H9 (cell line): ENCODE measurements at regions not wholly inside any gene's neighbourhood (a gene's known extent, or its start where the extent isn't known, plus 50 kb on each side); places are given as distances from the start of the nearest gene placed in this dataset.

Source experiments
- DNase-seq: peaks from one replicate; pipeline ENCODE4 v3.0.0-alpha.2; 2017
- H2AFZ ChIP-seq: one replicate; pipeline ENCODE4 v1.6.1; 2013; ENCODE audit warnings: mild to moderate bottlenecking, low read length, control low read depth, moderate library complexity
- H2AK5ac ChIP-seq: 2 replicates; pipeline ENCODE4 v1.6.1; 2013; ENCODE audit warnings: low read length, control low read depth, mixed read lengths; ENCODE audit not compliant: insufficient read length
- H2BK120ac ChIP-seq: one replicate; pipeline ENCODE4 v1.6.1; 2013; ENCODE audit warnings: low read depth, mild to moderate bottlenecking, low read length, control low read depth, inconsistent platforms; ENCODE audit not compliant: poor library complexity, severe bottlenecking
- H2BK12ac ChIP-seq: 2 replicates; pipeline ENCODE4 v1.6.1; 2013; ENCODE audit warnings: low read length, control low read depth, mixed read lengths, low read depth; ENCODE audit not compliant: insufficient read length
- H2BK15ac ChIP-seq: 2 replicates; pipeline ENCODE4 v1.6.1; 2013; ENCODE audit warnings: low read depth, low read length, control low read depth
- H2BK20ac ChIP-seq: one replicate; pipeline ENCODE4 v1.6.1; 2013; ENCODE audit warnings: low read depth, mild to moderate bottlenecking, low read length, control low read depth, inconsistent platforms; ENCODE audit not compliant: poor library complexity, severe bottlenecking
- H2BK5ac ChIP-seq: 2 replicates; pipeline ENCODE4 v1.6.1; 2013; ENCODE audit warnings: low read length, control low read depth, mixed read lengths; ENCODE audit not compliant: insufficient read length
- H3K14ac ChIP-seq: 2 replicates; pipeline ENCODE4 v1.6.1; 2013; ENCODE audit warnings: low read length, control low read depth; ENCODE audit not compliant: insufficient read depth
- H3K18ac ChIP-seq: 2 replicates; pipeline ENCODE4 v1.6.1; 2013; ENCODE audit warnings: low read depth, mild to moderate bottlenecking, mixed read lengths, low read length, control low read depth; ENCODE audit not compliant: insufficient read length
- H3K23ac ChIP-seq: 2 replicates; pipeline ENCODE4 v1.6.1; 2013; ENCODE audit warnings: low read length, control low read depth, mixed read lengths, low read depth; ENCODE audit not compliant: insufficient read length
- H3K23me2 ChIP-seq: 2 replicates; pipeline ENCODE4 v1.6.1; 2013; ENCODE audit warnings: low read depth, mild to moderate bottlenecking, mixed read lengths, low read length, control low read depth; ENCODE audit not compliant: insufficient read length, poor library complexity, severe bottlenecking
- H3K27ac ChIP-seq: 2 replicates; pipeline ENCODE4 v1.5.1; 2013; ENCODE audit warnings: low read length, control low read depth, mixed read lengths, low read depth; ENCODE audit not compliant: insufficient read length
- H3K27me3 ChIP-seq: 2 replicates; pipeline ENCODE4 v1.6.1; 2013; ENCODE audit warnings: low read length, control low read depth, inconsistent platforms; ENCODE audit not compliant: insufficient read depth
- H3K4ac ChIP-seq: 2 replicates; pipeline ENCODE4 v1.6.1; 2013; ENCODE audit warnings: low read depth, mild to moderate bottlenecking, control low read depth, inconsistent platforms, low read length, moderate library complexity
- H3K4me1 ChIP-seq: 2 replicates; pipeline ENCODE4 v1.6.1; 2013; ENCODE audit warnings: low read length, control low read depth, inconsistent platforms; ENCODE audit not compliant: insufficient read depth
- H3K4me2 ChIP-seq: 2 replicates; pipeline ENCODE4 v1.6.1; 2013; ENCODE audit warnings: low read length, control low read depth, mixed read lengths; ENCODE audit not compliant: insufficient read length, insufficient read depth
- H3K56ac ChIP-seq: 2 replicates; pipeline ENCODE4 v1.6.1; 2013; ENCODE audit warnings: low read depth, mild to moderate bottlenecking, mixed read lengths, low read length, control low read depth; ENCODE audit not compliant: insufficient read length
- H3K79me1 ChIP-seq: 2 replicates; pipeline ENCODE4 v1.6.1; 2013; ENCODE audit warnings: low read depth, mild to moderate bottlenecking, moderate library complexity, low read length, control low read depth, inconsistent platforms; ENCODE audit not compliant: insufficient read depth, poor library complexity, severe bottlenecking
- H3K79me2 ChIP-seq: 2 replicates; pipeline ENCODE4 v1.6.1; 2013; ENCODE audit warnings: low read length, control low read depth, inconsistent platforms; ENCODE audit not compliant: insufficient read depth
- H3K9ac ChIP-seq: 2 replicates; pipeline ENCODE4 v1.6.1; 2013; ENCODE audit warnings: low read length, control low read depth, mixed read lengths; ENCODE audit not compliant: insufficient read length; ENCODE audit errors: extremely low read depth
- H3K9me3 ChIP-seq: one replicate; pipeline ENCODE4 v1.6.1; 2013; ENCODE audit warnings: low read depth, low read length, inconsistent platforms; ENCODE audit not compliant: control insufficient read depth
- H3T11ph ChIP-seq: one replicate; pipeline ENCODE4 v1.6.1; 2013; ENCODE audit warnings: mild to moderate bottlenecking, low read length, control low read depth, inconsistent platforms
- H4K20me1 ChIP-seq: one replicate; pipeline ENCODE4 v1.6.1; 2013; ENCODE audit not compliant: control insufficient read depth, insufficient read length, insufficient read depth
- H4K5ac ChIP-seq: 2 replicates; pipeline ENCODE4 v1.6.1; 2013; ENCODE audit warnings: low read depth, mild to moderate bottlenecking, mixed read lengths, low read length, control low read depth; ENCODE audit not compliant: insufficient read length
- H4K8ac ChIP-seq: replicated peaks from 2 replicates; pipeline ENCODE4 v1.6.1; 2013; ENCODE audit warnings: low read length, control low read depth, mixed read lengths, low read depth; ENCODE audit not compliant: insufficient read length
- H4K91ac ChIP-seq: 2 replicates; pipeline ENCODE4 v1.6.1; 2013; ENCODE audit warnings: low read depth, mild to moderate bottlenecking, moderate library complexity, mixed read lengths, low read length, control low read depth; ENCODE audit not compliant: insufficient read length
- H3K27ac Mint-ChIP-seq, 3 experiments: 2 replicates in 2 of 3; 3 replicates in 1 of 3; pipeline ENCODE4 v1.8.0; 2020 to 2021; ENCODE audit warnings: mixed read lengths in 3 of 3, mild to moderate bottlenecking in 1 of 3, moderate library complexity in 1 of 3
- H3K27me3 Mint-ChIP-seq: 2 replicates; pipeline ENCODE4 v1.8.0; 2021; ENCODE audit warnings: low read depth, mild to moderate bottlenecking, moderate library complexity, mixed read lengths
- H3K36me3 Mint-ChIP-seq, 3 experiments: 2 replicates in 2 of 3; 3 replicates in 1 of 3; pipeline ENCODE4 v1.8.0; 2020 to 2021; ENCODE audit warnings: low read depth in 3 of 3, mixed read lengths in 3 of 3; ENCODE audit not compliant: insufficient read depth in 1 of 3
- H3K4me1 Mint-ChIP-seq, 2 experiments: 2 replicates each; pipeline ENCODE4 v1.8.0; 2020; ENCODE audit warnings: mixed read lengths in 2 of 2
- H3K4me3 Mint-ChIP-seq, 2 experiments: 2 replicates in 1 of 2; 3 replicates in 1 of 2; pipeline ENCODE4 v1.8.0; 2020 to 2021; ENCODE audit warnings: mild to moderate bottlenecking in 2 of 2, mixed read lengths in 2 of 2, moderate library complexity in 1 of 2
- H3K9me3 Mint-ChIP-seq, 2 experiments: 2 replicates in 1 of 2; 3 replicates in 1 of 2; pipeline ENCODE4 v1.8.0; 2020; ENCODE audit warnings: mild to moderate bottlenecking in 2 of 2, mixed read lengths in 2 of 2, moderate library complexity in 1 of 2
- CTCF ChIP-seq: fragments of 200-600 bp; sonication (generic); conservative IDR thresholded peaks from 3 replicates; pipeline ENCODE4 v1.8.0; 2021; ENCODE audit warnings: antibody characterized with exemption, mild to moderate bottlenecking
- WGBS: extraction: QIAGEN DNeasy Blood & Tissue Kit; methylation state at CpG from one replicate; pipeline ENCODE4 v1.1.7; 2013; ENCODE audit warnings: missing lambda C conversion rate, low lambda C conversion rate, mixed read lengths; ENCODE audit not compliant: insufficient read length; ENCODE audit errors: extremely low coverage; 5-methylcytosine and 5-hydroxymethylcytosine counted together

DNA sequence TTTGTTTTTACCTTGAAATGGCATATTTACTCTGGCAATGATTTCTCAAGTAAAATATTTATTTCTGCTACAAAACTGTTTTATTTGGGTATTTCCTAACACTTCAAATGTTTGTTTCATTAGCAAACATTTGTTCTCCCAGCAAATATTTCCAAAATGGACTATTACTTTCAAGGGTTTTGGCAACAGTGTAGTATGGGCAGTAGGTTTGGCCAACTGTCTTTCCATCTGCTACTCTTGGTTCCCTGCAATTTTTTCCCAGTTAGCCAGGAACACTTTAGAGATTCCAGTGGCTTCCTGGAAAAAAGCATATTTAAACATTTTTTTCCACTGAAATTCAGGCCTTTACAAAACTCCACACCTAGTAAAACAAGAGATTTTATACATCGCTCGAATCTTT lies 466.6 kb downstream of the SLITRK6 start:
- TF ChIP-seq CTCF, result no peak
- H2BK5ac ChIP-seq, result no peak overlapping the region
- H2AK5ac ChIP-seq, result no peak overlapping the region
- H3K27ac Mint-ChIP-seq, result no peak overlapping the region
- no peak overlapping the region for H3K14ac ChIP-seq
- no peak overlapping the region for H4K8ac ChIP-seq
- H3K9ac ChIP-seq, result no peak overlapping the region
- H3K4ac ChIP-seq, result no peak overlapping the region
- no peak overlapping the region for H4K91ac ChIP-seq
- H2BK120ac ChIP-seq, result no peak overlapping the region
- H3K23me2 ChIP-seq, result no peaks in the 10 kb centered on the region
- H3K27me3 Mint-ChIP-seq, result no peaks in the 10 kb centered on the region
- no peak for DNase-seq
- H2AFZ ChIP-seq, result no peak overlapping the region
- H3K56ac ChIP-seq, result no peak overlapping the region
- no peaks in the 10 kb centered on the region for H3K27me3 ChIP-seq
- H3K9me3 Mint-ChIP-seq, result no peaks in the 10 kb centered on the region
- H3T11ph ChIP-seq, result no peak overlapping the region
- H2BK15ac ChIP-seq, result no peak overlapping the region
- H2BK20ac ChIP-seq, result no peak overlapping the region
- no peak overlapping the region for H3K18ac ChIP-seq
- no CpG with 5 or more reads among the region's 2 CpGs for WGBS
- no peak overlapping the region for H3K27ac ChIP-seq
- no peak overlapping the region for H3K4me3 Mint-ChIP-seq
- no peak overlapping the region for H4K5ac ChIP-seq
- H3K4me1 ChIP-seq, result no peaks in the 10 kb centered on the region
- no peak overlapping the region for H3K4me2 ChIP-seq
- no peak overlapping the region for H3K23ac ChIP-seq
- no peaks in the 10 kb centered on the region for H4K20me1 ChIP-seq
- no peaks in the 10 kb centered on the region for H3K79me2 ChIP-seq
- H3K36me3 Mint-ChIP-seq, result no peaks in the 10 kb centered on the region
- H3K9me3 ChIP-seq, result no peaks in the 10 kb centered on the region
- no peaks in the 10 kb centered on the region for H3K4me1 Mint-ChIP-seq
- no peaks in the 10 kb centered on the region for H3K79me1 ChIP-seq
- no peak overlapping the region for H2BK12ac ChIP-seq
